Endothelial cell (in vitro differentiated cells): ENCODE measurements at regions not wholly inside any gene's neighbourhood (a gene's known extent, or its start where the extent isn't known, plus 50 kb on each side); places are given as distances from the start of the nearest gene placed in this dataset.
"Not testable (repeated sequence)": the region's sequence is repeated elsewhere in the genome, so short reads cannot be mapped to it uniquely, and the experiment has no call there.

Experiments used
- DNase-seq: peaks from one replicate; pipeline ENCODE4 v3.0.0; 2021; ENCODE audit warnings: low spot score
- H3K27ac Mint-ChIP-seq: one replicate; pipeline ENCODE4 v1.8.0; 2021; ENCODE audit warnings: mixed read lengths, inconsistent platforms; ENCODE audit not compliant: unreplicated experiment
- H3K27me3 Mint-ChIP-seq: one replicate; pipeline ENCODE4 v1.8.0; 2021; ENCODE audit warnings: mild to moderate bottlenecking, moderate library complexity, mixed read lengths, inconsistent platforms; ENCODE audit not compliant: unreplicated experiment
- H3K36me3 Mint-ChIP-seq: one replicate; pipeline ENCODE4 v1.8.0; 2021; ENCODE audit warnings: mild to moderate bottlenecking, low read depth, mixed read lengths, inconsistent platforms; ENCODE audit not compliant: unreplicated experiment
- H3K4me1 Mint-ChIP-seq: one replicate; pipeline ENCODE4 v1.8.0; 2021; ENCODE audit warnings: mild to moderate bottlenecking, mixed read lengths, inconsistent platforms; ENCODE audit not compliant: unreplicated experiment
- H3K4me3 Mint-ChIP-seq: one replicate; pipeline ENCODE4 v1.8.0; 2021; ENCODE audit warnings: mild to moderate bottlenecking, mixed read lengths, inconsistent platforms; ENCODE audit not compliant: unreplicated experiment
- H3K9me3 Mint-ChIP-seq: one replicate; pipeline ENCODE4 v1.8.0; 2021; ENCODE audit warnings: mixed read lengths, inconsistent platforms; ENCODE audit not compliant: unreplicated experiment
- CTCF ChIP-seq: fragments of 200-600 bp; sonication (generic); IDR thresholded peaks from one replicate; pipeline ENCODE4 v1.5.0; 2021; ENCODE audit warnings: antibody characterized with exemption; ENCODE audit not compliant: unreplicated experiment

DNA sequence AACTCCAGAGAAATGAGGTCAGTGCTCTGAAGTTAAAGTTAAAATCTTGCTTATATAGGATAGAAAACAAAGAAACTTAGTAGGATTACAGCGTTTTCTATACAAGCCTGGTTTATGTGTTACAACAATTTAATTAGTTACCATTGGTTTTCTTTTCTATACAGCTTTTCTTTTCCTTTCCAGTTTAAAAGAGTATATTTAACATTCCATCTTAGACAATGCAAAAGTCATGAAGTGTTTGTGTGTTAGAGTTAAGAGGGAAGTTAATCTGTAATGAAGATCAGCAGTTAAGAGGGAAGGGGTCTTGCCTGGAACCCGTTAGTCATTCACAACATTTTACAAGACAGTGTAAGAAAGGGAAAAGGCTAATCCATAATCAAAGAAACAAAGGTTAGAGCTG lies 338.3 kb downstream of the OTUD1 start:
- H3K4me1 Mint-ChIP-seq: peaks cover 4% of the 10 kb centered on the region
- no peak overlapping the region for H3K27ac Mint-ChIP-seq
- no peak for TF ChIP-seq CTCF
- H3K4me3 Mint-ChIP-seq: no peak overlapping the region
- H3K36me3 Mint-ChIP-seq: no peaks in the 10 kb centered on the region
- DNase-seq: no peak
- no peaks in the 10 kb centered on the region for H3K27me3 Mint-ChIP-seq
- H3K9me3 Mint-ChIP-seq: no peaks in the 10 kb centered on the region

GRCh38 chr10:23779301-23779700 lies 340.4 kb downstream of the OTUD1 start:
- Mint-ChIP-seq H3K27me3 (no peaks in the 10 kb centered on the region), H3K36me3 (no peaks in the 10 kb centered on the region), H3K27ac (no peak overlapping the region), H3K4me1 (peaks cover 4% of the 10 kb centered on the region), H3K4me3 (no peak overlapping the region), H3K9me3 (no peaks in the 10 kb centered on the region)
- no peak for DNase-seq
- TF ChIP-seq CTCF: no peak

DNA sequence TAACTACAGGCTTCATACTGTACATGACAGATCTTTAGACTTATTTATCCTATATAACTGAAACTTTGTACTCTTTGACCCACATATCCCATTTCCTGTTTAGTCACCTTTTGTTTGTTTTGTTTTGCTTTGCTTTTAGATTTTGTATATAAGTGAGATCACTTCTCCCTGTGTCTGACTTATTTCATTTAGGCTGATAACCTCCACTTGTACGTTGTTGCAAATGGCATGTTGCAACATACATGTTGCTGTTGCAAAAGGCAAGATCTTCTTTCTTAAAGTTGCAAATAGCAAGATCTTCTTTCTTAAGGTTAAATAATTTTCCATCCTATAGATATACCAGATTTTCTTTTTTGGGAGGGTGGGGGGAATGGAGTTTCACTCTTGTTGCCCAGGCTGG lies 341.5 kb downstream of the OTUD1 start:
- Mint-ChIP-seq H3K4me1 (peaks cover 14% of the 10 kb centered on the region), H3K27ac (no peak overlapping the region), H3K27me3 (no peaks in the 10 kb centered on the region), H3K36me3 (no peaks in the 10 kb centered on the region), H3K9me3 (no peaks in the 10 kb centered on the region), H3K4me3 (no peak overlapping the region)
- no peak for DNase-seq
- no peak for TF ChIP-seq CTCF

DNA sequence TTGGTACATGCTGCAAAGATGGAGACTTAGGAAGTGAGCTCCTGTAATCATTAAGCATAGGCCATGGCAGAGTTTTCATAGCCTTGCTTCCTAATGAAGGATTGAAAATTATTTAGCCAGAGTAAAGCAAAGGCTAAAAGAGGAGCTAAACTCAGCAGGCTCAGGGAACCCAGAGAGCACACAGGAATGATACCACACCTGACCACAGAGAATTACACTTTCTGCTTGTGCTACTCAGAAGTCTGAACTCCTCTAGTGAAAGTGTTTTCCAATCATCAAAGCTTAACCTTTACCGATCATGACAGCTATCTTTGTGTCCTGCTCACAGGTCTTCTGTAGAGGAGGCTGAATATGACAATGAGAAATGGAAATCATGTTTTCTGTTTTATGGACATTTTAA lies 347.7 kb downstream of the OTUD1 start:
- no peaks in the 10 kb centered on the region for H3K36me3 Mint-ChIP-seq
- no peak for TF ChIP-seq CTCF
- no peak overlapping the region for H3K27ac Mint-ChIP-seq
- no peak for DNase-seq
- H3K9me3 Mint-ChIP-seq: no peaks in the 10 kb centered on the region
- peaks cover 14% of the 10 kb centered on the region for H3K4me1 Mint-ChIP-seq
- no peak overlapping the region for H3K4me3 Mint-ChIP-seq
- peaks cover 4% of the 10 kb centered on the region for H3K27me3 Mint-ChIP-seq

- TF ChIP-seq CTCF: no peak
- no peak overlapping the region for H3K4me3 Mint-ChIP-seq
Measured at GRCh38 chr10:23793577-23793976, 354.7 kb downstream of the OTUD1 start.

GRCh38 chr10:23797452-23797851 lies 358.6 kb downstream of the OTUD1 start:
- H3K36me3 Mint-ChIP-seq, DNase-seq, H3K27ac Mint-ChIP-seq, H3K27me3 Mint-ChIP-seq, H3K9me3 Mint-ChIP-seq, H3K4me1 Mint-ChIP-seq: not testable (repeated sequence)
- H3K4me3 Mint-ChIP-seq: peak overlapping the region; percentile 34

More at GRCh38 chr10:23793577-23793976, 354.7 kb downstream of the OTUD1 start:
- no peaks in the 10 kb centered on the region for H3K9me3 Mint-ChIP-seq
- no peak overlapping the region for H3K27ac Mint-ChIP-seq
- H3K36me3 Mint-ChIP-seq: no peaks in the 10 kb centered on the region
- DNase-seq: no peak
- H3K27me3 Mint-ChIP-seq: no peaks in the 10 kb centered on the region
- H3K4me1 Mint-ChIP-seq: peaks cover 2% of the 10 kb centered on the region
